SJCRH30 (cell line): ENCODE measurements at regions not wholly inside any gene's neighbourhood (a gene's known extent, or its start where the extent isn't known, plus 50 kb on each side); places are given as distances from the start of the nearest gene placed in this dataset.

Experiments used
- DNase-seq, 2 experiments: peaks; one replicate each; pipeline ENCODE4 v3.0.0-alpha.2; 2015 to 2020
- H3K27ac ChIP-seq: fragments of 250-450 bp; sonication (Bioruptor Pico); 2 replicates; pipeline ENCODE4 v1.5.1; 2020; ENCODE audit warnings: mild to moderate bottlenecking, moderate library complexity
- H3K27me3 ChIP-seq: fragments of 250-450 bp; sonication (Bioruptor Pico); 2 replicates; pipeline ENCODE4 v1.5.1; 2020; ENCODE audit warnings: mild to moderate bottlenecking, moderate library complexity
- H3K36me3 ChIP-seq: fragments of 250-450 bp; sonication (Bioruptor Pico); 2 replicates; pipeline ENCODE4 v1.5.1; 2020; ENCODE audit warnings: mild to moderate bottlenecking, moderate library complexity
- H3K4me1 ChIP-seq: fragments of 250-450 bp; sonication (Bioruptor Pico); 2 replicates; pipeline ENCODE4 v1.5.1; 2020; ENCODE audit warnings: mild to moderate bottlenecking, moderate library complexity
- H3K4me3 ChIP-seq: fragments of 250-450 bp; sonication (Bioruptor Pico); 2 replicates; pipeline ENCODE4 v1.5.1; 2020; ENCODE audit warnings: mild to moderate bottlenecking, moderate library complexity
- H3K9me3 ChIP-seq: fragments of 250-450 bp; sonication (Bioruptor Pico); replicated peaks from 2 replicates; pipeline ENCODE4 v1.5.1; 2020; ENCODE audit warnings: mild to moderate bottlenecking, moderate library complexity

GRCh38 chr13:55534306-55534705 is 1606.4 kb upstream of the PRR20A start:
- Histone ChIP-seq H3K27ac (no peak overlapping the region), H3K27me3 (no peaks in the 10 kb centered on the region), H3K36me3 (no peaks in the 10 kb centered on the region), H3K4me3 (no peak overlapping the region), H3K4me1 (no peaks in the 10 kb centered on the region), H3K9me3 (no peaks in the 10 kb centered on the region)
- no peak for DNase-seq

GRCh38 chr13:55538424-55538823 is 1602.3 kb upstream of the PRR20A start:
- H3K36me3 ChIP-seq: no peaks in the 10 kb centered on the region
- no peaks in the 10 kb centered on the region for H3K27me3 ChIP-seq
- H3K4me3 ChIP-seq: no peak overlapping the region
- H3K4me1 ChIP-seq: no peaks in the 10 kb centered on the region
- DNase-seq: no peak
- H3K27ac ChIP-seq: no peak overlapping the region
- H3K9me3 ChIP-seq: no peaks in the 10 kb centered on the region

GRCh38 chr13:55543053-55543452 is 1597.7 kb upstream of the PRR20A start:
- H3K9me3 ChIP-seq: no peaks in the 10 kb centered on the region
- no peak for DNase-seq
- H3K27me3 ChIP-seq: no peaks in the 10 kb centered on the region
- no peak overlapping the region for H3K4me3 ChIP-seq
- H3K4me1 ChIP-seq: no peaks in the 10 kb centered on the region
- H3K36me3 ChIP-seq: no peaks in the 10 kb centered on the region
- H3K27ac ChIP-seq: no peak overlapping the region

- Histone ChIP-seq H3K4me3 (no peak overlapping the region), H3K27ac (no peak overlapping the region), H3K4me1 (no peaks in the 10 kb centered on the region), H3K9me3 (no peaks in the 10 kb centered on the region), H3K36me3 (no peaks in the 10 kb centered on the region), H3K27me3 (no peaks in the 10 kb centered on the region)
- DNase-seq: no peak
These were observed 1590.1 kb upstream of the PRR20A start for GRCh38 chr13:55550624-55551023.

GRCh38 chr13:55553701-55554100 is 1587.0 kb upstream of the PRR20A start:
- no peak for DNase-seq
- Histone ChIP-seq H3K27me3 (no peaks in the 10 kb centered on the region), H3K4me3 (no peak overlapping the region), H3K9me3 (no peaks in the 10 kb centered on the region), H3K4me1 (no peaks in the 10 kb centered on the region), H3K36me3 (no peaks in the 10 kb centered on the region), H3K27ac (no peak overlapping the region)

- no peak for DNase-seq
- H3K27me3 ChIP-seq: no peaks in the 10 kb centered on the region
- H3K4me1 ChIP-seq: no peaks in the 10 kb centered on the region
- no peak overlapping the region for H3K27ac ChIP-seq
- H3K36me3 ChIP-seq: no peaks in the 10 kb centered on the region
- H3K9me3 ChIP-seq: no peaks in the 10 kb centered on the region
- H3K4me3 ChIP-seq: no peak overlapping the region
These were observed 1586.0 kb upstream of the PRR20A start for GRCh38 chr13:55554741-55555140.

GRCh38 chr13:55560331-55560730 is 1580.4 kb upstream of the PRR20A start:
- Histone ChIP-seq H3K4me3 (no peak overlapping the region), H3K4me1 (no peaks in the 10 kb centered on the region), H3K9me3 (no peaks in the 10 kb centered on the region), H3K36me3 (no peaks in the 10 kb centered on the region), H3K27me3 (no peaks in the 10 kb centered on the region), H3K27ac (no peak overlapping the region)
- no peak for DNase-seq

- H3K27me3 ChIP-seq: no peaks in the 10 kb centered on the region
- DNase-seq: no peak
- no peaks in the 10 kb centered on the region for H3K36me3 ChIP-seq
- no peak overlapping the region for H3K27ac ChIP-seq
- no peaks in the 10 kb centered on the region for H3K9me3 ChIP-seq
- no peak overlapping the region for H3K4me3 ChIP-seq
- H3K4me1 ChIP-seq: no peaks in the 10 kb centered on the region
These were observed 1577.5 kb upstream of the PRR20A start for GRCh38 chr13:55563267-55563666.

- no peak overlapping the region for H3K27ac ChIP-seq
- no peak overlapping the region for H3K4me3 ChIP-seq
- H3K36me3 ChIP-seq: no peaks in the 10 kb centered on the region
- H3K9me3 ChIP-seq: no peaks in the 10 kb centered on the region
- H3K4me1 ChIP-seq: no peaks in the 10 kb centered on the region
- no peaks in the 10 kb centered on the region for H3K27me3 ChIP-seq
- no peak for DNase-seq
These were observed 1574.4 kb upstream of the PRR20A start for GRCh38 chr13:55566334-55566733.

- DNase-seq: no peak
These were observed 1573.9 kb upstream of the PRR20A start for GRCh38 chr13:55566779-55567178.

GRCh38 chr13:55567721-55568625 is 1572.7 kb upstream of the PRR20A start:
- Histone ChIP-seq H3K36me3 (no peaks in the 10 kb centered on the region), H3K4me3 (no peak overlapping the region), H3K9me3 (no peaks in the 10 kb centered on the region), H3K27ac (no peak overlapping the region), H3K4me1 (no peaks in the 10 kb centered on the region), H3K27me3 (no peaks in the 10 kb centered on the region)
- no peak for DNase-seq

More at GRCh38 chr13:55566779-55567178, 1573.9 kb upstream of the PRR20A start:
- Histone ChIP-seq H3K27me3 (no peaks in the 10 kb centered on the region), H3K4me1 (no peaks in the 10 kb centered on the region), H3K4me3 (no peak overlapping the region), H3K9me3 (no peaks in the 10 kb centered on the region), H3K27ac (no peak overlapping the region), H3K36me3 (no peaks in the 10 kb centered on the region)

GRCh38 chr13:55569082-55569481 is 1571.6 kb upstream of the PRR20A start:
- Histone ChIP-seq H3K9me3 (no peaks in the 10 kb centered on the region), H3K27ac (no peak overlapping the region), H3K27me3 (no peaks in the 10 kb centered on the region), H3K4me1 (no peaks in the 10 kb centered on the region), H3K36me3 (no peaks in the 10 kb centered on the region), H3K4me3 (no peak overlapping the region)
- no peak for DNase-seq

GRCh38 chr13:55569514-55569913 is 1571.2 kb upstream of the PRR20A start:
- H3K9me3 ChIP-seq: no peaks in the 10 kb centered on the region
- no peaks in the 10 kb centered on the region for H3K27me3 ChIP-seq
- H3K36me3 ChIP-seq: no peaks in the 10 kb centered on the region
- DNase-seq: no peak
- no peak overlapping the region for H3K27ac ChIP-seq
- H3K4me1 ChIP-seq: no peaks in the 10 kb centered on the region
- H3K4me3 ChIP-seq: no peak overlapping the region

- no peak for DNase-seq
- no peak overlapping the region for H3K4me3 ChIP-seq
These were observed 1570.3 kb upstream of the PRR20A start for GRCh38 chr13:55570371-55570770.

GRCh38 chr13:55571237-55571867 is 1569.4 kb upstream of the PRR20A start:
- no peaks in the 10 kb centered on the region for H3K27me3 ChIP-seq
- DNase-seq: no peak
- H3K27ac ChIP-seq: no peak overlapping the region
- H3K4me1 ChIP-seq: no peaks in the 10 kb centered on the region
- H3K4me3 ChIP-seq: no peak overlapping the region
- no peaks in the 10 kb centered on the region for H3K36me3 ChIP-seq
- no peaks in the 10 kb centered on the region for H3K9me3 ChIP-seq

More at GRCh38 chr13:55570371-55570770, 1570.3 kb upstream of the PRR20A start:
- H3K9me3 ChIP-seq: no peaks in the 10 kb centered on the region
- no peak overlapping the region for H3K27ac ChIP-seq
- no peaks in the 10 kb centered on the region for H3K4me1 ChIP-seq
- H3K36me3 ChIP-seq: no peaks in the 10 kb centered on the region
- H3K27me3 ChIP-seq: no peaks in the 10 kb centered on the region
